BLaER1 treated with 17β-estradiol and CSF1 and Interleukin-3, amounts not matched to agents 10 nM and 100 nM (cell line): ENCODE measurements at regions not wholly inside any gene's neighbourhood (a gene's known extent, or its start where the extent isn't known, plus 50 kb on each side); places are given as distances from the start of the nearest gene placed in this dataset.

ENCODE experiments used
- H3K27ac ChIP-seq, 11 experiments: shearing (Covaris generic); formaldehyde crosslinking; 2 replicates each; pipeline ENCODE4 v1.8.1; 2022
- H3K27me3 ChIP-seq, 11 experiments: shearing (Covaris generic); formaldehyde crosslinking; 2 replicates each; pipeline ENCODE4 v1.8.1; 2022
- H3K36me3 ChIP-seq, 11 experiments: shearing (Covaris generic); formaldehyde crosslinking; 2 replicates each; pipeline ENCODE4 v1.8.1; 2022
- H3K4me1 ChIP-seq, 10 experiments: shearing (Covaris generic); formaldehyde crosslinking; 2 replicates each; pipeline ENCODE4 v1.8.1; 2022
- H3K4me2 ChIP-seq, 11 experiments: shearing (Covaris generic); formaldehyde crosslinking; 2 replicates each; pipeline ENCODE4 v1.8.1; 2022
- H3K4me3 ChIP-seq, 10 experiments: shearing (Covaris generic); formaldehyde crosslinking; 2 replicates each; pipeline ENCODE4 v1.8.1; 2022
- H3K9ac ChIP-seq, 11 experiments: shearing (Covaris generic); formaldehyde crosslinking; 2 replicates each; pipeline ENCODE4 v1.8.1; 2022
- H3K9me3 ChIP-seq, 11 experiments: shearing (Covaris generic); formaldehyde crosslinking; replicated peaks in 1 of 11; 2 replicates each; pipeline ENCODE4 v1.8.1; 2022
- H4K20me1 ChIP-seq, 11 experiments: shearing (Covaris generic); formaldehyde crosslinking; 2 replicates each; pipeline ENCODE4 v1.8.1; 2022
- Cebpa-rat ChIP-seq, 11 experiments: shearing (Covaris generic); IDR thresholded peaks; 2 replicates each; pipeline ENCODE4 v1.8.1; 2022

GRCh38 chr14:29028973-29029582, 262.5 kb downstream of the FOXG1 start:
- Histone ChIP-seq H3K36me3 (no peaks in the 10 kb centered on the region), H3K9ac (no peak overlapping the region), H3K4me3 (no peak overlapping the region), H4K20me1 (no peaks in the 10 kb centered on the region), H3K27ac (no peak overlapping the region), H3K27me3 (no peaks in the 10 kb centered on the region), H3K4me2 (no peak overlapping the region), H3K4me1 (no peaks in the 10 kb centered on the region), H3K9me3 (peaks cover 0 to 27% (median 11%) of the 10 kb centered on the region in 11 experiments; a peak in 13 of 22 replicates)
- TF ChIP-seq Cebpa-rat (IDR thresholded peaks at IDR 0.05), result no peak

GRCh38 chr14:29030121-29030520, 263.5 kb downstream of the FOXG1 start:
- no peak overlapping the region for H3K4me3 ChIP-seq
- no peaks in the 10 kb centered on the region for H4K20me1 ChIP-seq
- TF ChIP-seq Cebpa-rat (IDR thresholded peaks at IDR 0.05), result no peak
- H3K9me3 ChIP-seq, result peaks cover 0 to 21% (median 11%) of the 10 kb centered on the region in 11 experiments; a peak in 12 of 22 replicates
- no peaks in the 10 kb centered on the region for H3K4me1 ChIP-seq
- no peak overlapping the region for H3K27ac ChIP-seq
- H3K27me3 ChIP-seq, result no peaks in the 10 kb centered on the region
- no peak overlapping the region for H3K9ac ChIP-seq
- no peak overlapping the region for H3K4me2 ChIP-seq
- H3K36me3 ChIP-seq, result no peaks in the 10 kb centered on the region

DNA sequence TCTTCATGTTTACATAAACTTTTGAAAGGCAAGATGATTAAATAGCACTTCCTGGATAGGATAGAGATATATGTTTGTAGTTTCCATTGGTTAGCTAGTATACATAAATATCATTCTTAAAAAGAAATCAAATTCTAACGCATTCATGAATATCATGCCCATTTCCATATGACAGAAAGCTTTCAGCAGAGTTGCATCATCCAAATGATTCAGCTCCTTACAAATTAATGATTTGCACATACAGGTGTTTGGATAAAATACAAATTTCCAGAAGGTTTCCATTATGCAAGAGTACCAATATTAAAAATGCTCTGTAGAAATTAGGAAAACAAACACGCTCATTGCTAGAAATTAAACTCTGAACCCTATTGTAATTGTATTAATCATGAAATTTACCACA, 264.4 kb downstream of the FOXG1 start:
- no peak overlapping the region for H3K4me3 ChIP-seq

GRCh38 chr14:29035134-29035533, 268.5 kb downstream of the FOXG1 start:
- Histone ChIP-seq H3K27ac (no peak overlapping the region), H3K4me2 (no peak overlapping the region), H3K27me3 (no peaks in the 10 kb centered on the region), H3K4me3 (no peak overlapping the region), H4K20me1 (no peaks in the 10 kb centered on the region), H3K4me1 (no peaks in the 10 kb centered on the region), H3K9me3 (no peaks in the 10 kb centered on the region), H3K9ac (no peak overlapping the region), H3K36me3 (no peaks in the 10 kb centered on the region)
- TF ChIP-seq Cebpa-rat (IDR thresholded peaks at IDR 0.05), result no peak

More for the DNA sequence above, 264.4 kb downstream of the FOXG1 start:
- H3K36me3 ChIP-seq, result no peaks in the 10 kb centered on the region
- TF ChIP-seq Cebpa-rat (IDR thresholded peaks at IDR 0.05), result no peak
- H3K27ac ChIP-seq, result no peak overlapping the region
- H3K27me3 ChIP-seq, result no peaks in the 10 kb centered on the region
- H3K4me2 ChIP-seq, result no peak overlapping the region
- H3K4me1 ChIP-seq, result no peaks in the 10 kb centered on the region
- no peak overlapping the region for H3K9ac ChIP-seq
- peaks cover 0 to 21% (median 11%) of the 10 kb centered on the region in 11 experiments; a peak in 12 of 22 replicates for H3K9me3 ChIP-seq
- H4K20me1 ChIP-seq, result no peaks in the 10 kb centered on the region

GRCh38 chr14:29037411-29037810, 270.8 kb downstream of the FOXG1 start:
- no peak overlapping the region for H3K4me2 ChIP-seq
- no peaks in the 10 kb centered on the region for H3K27me3 ChIP-seq
- H3K27ac ChIP-seq, result no peak overlapping the region
- no peak for TF ChIP-seq Cebpa-rat (IDR thresholded peaks at IDR 0.05)
- no peaks in the 10 kb centered on the region for H4K20me1 ChIP-seq
- H3K4me1 ChIP-seq, result no peaks in the 10 kb centered on the region
- H3K9me3 ChIP-seq, result no peaks in the 10 kb centered on the region
- no peaks in the 10 kb centered on the region for H3K36me3 ChIP-seq
- H3K4me3 ChIP-seq, result no peak overlapping the region
- no peak overlapping the region for H3K9ac ChIP-seq

DNA sequence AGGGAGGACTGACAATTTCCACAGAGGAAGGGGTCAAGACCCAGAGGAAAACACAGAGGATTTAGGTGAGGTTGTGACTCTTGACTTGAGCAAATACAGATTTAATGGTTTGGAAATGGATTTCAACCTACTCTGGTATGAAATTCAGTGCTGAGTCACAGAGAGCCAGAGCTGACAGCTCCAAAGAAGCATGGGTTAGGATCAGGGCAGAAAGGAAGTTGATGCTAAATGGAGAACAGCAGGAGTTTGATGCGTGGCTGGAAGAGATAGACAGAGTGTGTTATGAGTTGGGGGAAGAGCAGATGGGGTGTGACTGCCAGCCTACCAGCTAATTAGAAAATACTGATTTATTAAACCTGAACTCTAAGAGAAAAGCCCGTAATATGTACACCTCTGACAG, 272.6 kb downstream of the FOXG1 start:
- Histone ChIP-seq H3K9me3 (no peaks in the 10 kb centered on the region), H3K4me2 (no peak overlapping the region), H3K27ac (no peak overlapping the region), H3K27me3 (no peaks in the 10 kb centered on the region), H3K4me1 (no peaks in the 10 kb centered on the region), H4K20me1 (no peaks in the 10 kb centered on the region), H3K9ac (no peak overlapping the region), H3K4me3 (no peak overlapping the region), H3K36me3 (no peaks in the 10 kb centered on the region)
- TF ChIP-seq Cebpa-rat (IDR thresholded peaks at IDR 0.05), result no peak

- Histone ChIP-seq H3K27me3 (no peaks in the 10 kb centered on the region), H3K9me3 (no peaks in the 10 kb centered on the region), H3K27ac (no peak overlapping the region), H3K36me3 (no peaks in the 10 kb centered on the region), H3K4me3 (no peak overlapping the region), H3K4me1 (peaks cover 0 to 9% (median 0%) of the 10 kb centered on the region in 10 experiments; a peak in 3 of 20 replicates), H4K20me1 (no peaks in the 10 kb centered on the region), H3K9ac (no peak overlapping the region), H3K4me2 (no peak overlapping the region)
- TF ChIP-seq Cebpa-rat (IDR thresholded peaks at IDR 0.05), result no peak
These were observed 276.0 kb downstream of the FOXG1 start for GRCh38 chr14:29042551-29042950.

DNA sequence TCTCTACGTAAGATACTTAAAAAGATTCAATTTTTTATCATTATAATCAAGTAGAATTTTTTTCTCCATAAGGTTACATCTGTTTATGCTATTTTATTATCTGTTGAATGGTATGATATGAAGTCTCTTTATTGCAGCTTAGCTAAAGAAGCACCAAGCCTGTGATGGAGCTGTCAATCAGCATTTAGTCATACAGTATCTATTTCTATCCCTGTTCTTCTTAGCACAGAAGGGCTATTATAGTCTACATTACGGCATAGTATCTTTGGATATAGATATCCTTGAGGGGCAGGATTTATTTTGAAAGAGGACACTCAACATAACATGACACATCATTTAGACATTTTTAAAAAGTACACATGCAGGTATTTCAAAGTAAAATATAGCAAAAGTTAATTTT, 277.1 kb downstream of the FOXG1 start:
- Histone ChIP-seq H3K27ac (no peak overlapping the region), H3K9me3 (no peaks in the 10 kb centered on the region), H4K20me1 (no peaks in the 10 kb centered on the region), H3K36me3 (no peaks in the 10 kb centered on the region), H3K9ac (no peak overlapping the region), H3K27me3 (no peaks in the 10 kb centered on the region), H3K4me2 (no peak overlapping the region), H3K4me3 (no peak overlapping the region), H3K4me1 (peaks cover 0 to 9% (median 0%) of the 10 kb centered on the region in 10 experiments; a peak in 3 of 20 replicates)
- no peak for TF ChIP-seq Cebpa-rat (IDR thresholded peaks at IDR 0.05)

DNA sequence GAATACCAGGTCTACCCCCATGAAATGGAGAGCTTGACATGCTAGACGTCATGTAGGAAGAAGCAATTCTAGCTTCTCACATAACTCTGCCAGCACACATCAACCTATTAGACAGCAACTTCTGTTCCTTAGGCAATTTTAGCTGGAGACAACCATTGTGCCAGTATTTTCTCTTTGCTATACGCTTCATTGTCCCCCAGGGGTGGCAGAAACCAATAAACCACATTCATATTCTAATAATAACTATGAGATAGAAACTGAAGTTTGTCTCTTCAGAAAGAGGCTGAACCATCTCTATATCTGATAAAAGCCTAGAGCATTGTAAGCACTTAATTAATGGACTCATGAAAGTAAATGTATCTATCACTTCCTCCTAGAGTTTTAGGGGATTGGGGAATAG, 278.6 kb downstream of the FOXG1 start:
- Histone ChIP-seq H3K36me3 (no peaks in the 10 kb centered on the region), H3K4me3 (no peak overlapping the region), H3K27ac (no peak overlapping the region), H3K9ac (no peak overlapping the region), H3K4me1 (peaks cover 0 to 9% (median 0%) of the 10 kb centered on the region in 10 experiments; a peak in 3 of 20 replicates), H3K9me3 (peaks cover 0 to 2% (median 0%) of the 10 kb centered on the region in 11 experiments; a peak in 2 of 22 replicates), H3K27me3 (no peaks in the 10 kb centered on the region), H4K20me1 (no peaks in the 10 kb centered on the region), H3K4me2 (0 out of 22 replicates have a peak overlapping the region, but pooled peaks of 1 of the 11 experiments have one; percentile 1)
- no peak for TF ChIP-seq Cebpa-rat (IDR thresholded peaks at IDR 0.05)

GRCh38 chr14:29054119-29054518, 287.5 kb downstream of the FOXG1 start:
- H3K4me2 ChIP-seq, result no peak overlapping the region
- no peak overlapping the region for H3K9ac ChIP-seq
- H3K27me3 ChIP-seq, result no peaks in the 10 kb centered on the region
- no peak for TF ChIP-seq Cebpa-rat (IDR thresholded peaks at IDR 0.05)
- no peaks in the 10 kb centered on the region for H3K4me1 ChIP-seq
- H3K27ac ChIP-seq, result no peak overlapping the region
- no peak overlapping the region for H3K4me3 ChIP-seq
- H3K36me3 ChIP-seq, result no peaks in the 10 kb centered on the region
- H4K20me1 ChIP-seq, result no peaks in the 10 kb centered on the region
- peaks cover 0 to 9% (median 0%) of the 10 kb centered on the region in 11 experiments; a peak in 5 of 22 replicates for H3K9me3 ChIP-seq
